HG03442 (cell line): ENCODE measurements at regions not wholly inside any gene's neighbourhood (a gene's known extent, or its start where the extent isn't known, plus 50 kb on each side); places are given as distances from the start of the nearest gene placed in this dataset.
"Not testable (repeated sequence)": the region's sequence is repeated elsewhere in the genome, so short reads cannot be mapped to it uniquely, and the experiment has no call there.

ENCODE experiments used
- ATAC-seq: cut with Tn5 transposase; IDR thresholded peaks from one replicate; pipeline ENCODE4 v1.9.1; 2021; ENCODE audit warnings: mild to moderate bottlenecking, moderate library complexity; ENCODE audit not compliant: unreplicated experiment

DNA sequence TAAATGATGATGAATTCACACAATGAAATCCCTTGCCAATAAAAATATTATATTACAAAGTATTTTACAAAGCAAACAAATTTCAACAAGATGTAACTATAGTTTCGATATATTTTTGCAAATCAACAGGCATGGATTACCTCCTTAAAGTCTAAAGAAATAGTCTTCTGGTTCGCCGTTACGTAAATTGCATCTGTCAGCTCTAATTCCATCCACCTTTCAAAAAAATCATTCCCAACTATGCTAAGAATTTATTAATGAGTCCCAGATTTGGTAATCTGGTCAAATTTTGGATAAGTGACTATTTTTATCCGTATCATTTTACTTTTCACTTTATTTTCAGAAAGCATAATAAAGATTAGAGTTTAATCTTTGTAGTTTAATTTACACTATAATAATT, 1984.9 kb downstream of the EFNA5 start:
- no peak for ATAC-seq

DNA sequence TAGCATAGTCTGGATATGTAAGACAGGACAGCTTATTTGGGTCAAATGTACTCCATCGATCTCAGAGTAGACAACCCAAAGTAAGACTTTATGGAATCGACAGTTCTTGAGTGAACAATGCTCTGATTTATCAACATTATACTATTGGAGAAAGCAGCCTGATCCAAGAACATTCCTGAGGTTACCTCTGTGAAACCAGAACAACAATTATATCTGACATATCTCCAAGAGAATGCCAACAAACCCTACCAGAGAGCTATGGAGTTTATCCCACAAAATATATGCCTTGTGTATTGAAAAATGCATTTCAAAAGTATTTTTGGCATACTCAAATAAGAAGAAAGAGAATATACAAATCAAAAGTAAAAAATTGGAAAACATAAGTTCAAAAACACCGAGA, 1985.9 kb downstream of the EFNA5 start:
- ATAC-seq: no peak

DNA sequence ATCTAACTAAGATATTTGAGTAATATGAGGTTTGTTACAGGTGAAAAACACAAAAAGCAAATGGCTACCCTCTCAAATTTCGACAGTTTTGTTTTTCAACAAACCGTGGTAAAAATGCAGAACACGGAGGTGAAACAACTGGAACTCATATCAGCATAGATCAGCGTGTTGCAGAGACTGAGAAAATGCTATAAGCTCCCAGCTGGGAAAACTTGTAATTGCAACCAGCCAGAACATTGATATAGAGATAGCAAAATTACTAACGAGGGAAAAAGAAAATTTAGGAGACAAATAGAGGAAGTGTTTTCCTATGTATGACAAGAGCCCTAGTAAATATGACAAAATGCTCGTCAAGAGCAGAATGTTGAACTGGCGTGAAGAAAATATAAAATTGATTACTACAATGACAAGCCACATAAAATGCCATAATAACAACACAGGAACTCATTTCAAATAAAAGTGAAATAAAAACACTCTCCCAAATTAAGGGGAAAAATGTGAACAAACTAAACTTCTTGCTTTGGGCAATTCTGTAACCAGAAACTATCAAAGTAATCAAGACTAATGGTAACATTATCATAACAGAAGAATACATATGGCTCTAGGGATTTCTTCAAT, 1989.8 kb downstream of the EFNA5 start:
- no peak for ATAC-seq

DNA sequence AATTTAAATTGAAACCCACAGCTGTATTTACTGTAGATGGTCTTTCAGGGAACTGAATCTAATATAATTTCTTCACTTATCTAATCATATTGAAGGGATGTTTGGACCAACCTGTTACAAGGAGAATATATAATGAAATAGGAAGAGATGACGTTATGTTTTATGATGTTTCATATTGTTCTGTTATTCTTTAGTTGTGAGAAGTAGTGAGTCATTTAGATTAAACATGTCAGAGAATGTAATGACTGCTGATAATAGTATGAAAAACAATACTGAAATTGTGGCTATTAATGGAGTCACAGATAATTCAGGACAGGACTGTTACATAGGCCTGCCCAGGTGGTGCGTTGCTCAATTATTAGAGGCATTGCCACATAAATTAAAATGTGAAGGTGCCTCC, 1993.4 kb downstream of the EFNA5 start:
- ATAC-seq: no peak

DNA sequence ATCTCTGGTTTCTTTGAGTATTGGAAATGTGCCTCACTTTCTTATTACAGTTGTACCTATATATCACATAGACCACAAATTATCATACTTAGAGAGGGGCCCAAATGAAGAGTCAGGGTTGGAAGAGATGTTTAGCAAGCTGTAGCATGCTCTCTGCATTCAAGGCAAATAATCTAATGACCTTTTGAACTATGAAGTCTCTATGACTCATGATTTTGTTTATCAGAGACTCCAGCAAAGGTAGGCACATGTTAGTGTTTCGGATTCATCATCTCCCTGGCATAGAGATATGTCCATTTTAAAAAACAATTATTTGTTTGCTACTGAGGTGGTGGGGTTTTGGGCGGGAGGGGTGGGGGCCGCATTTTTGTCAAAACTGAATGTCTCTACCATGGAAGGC, 2000.1 kb downstream of the EFNA5 start:
- no peak for ATAC-seq

DNA sequence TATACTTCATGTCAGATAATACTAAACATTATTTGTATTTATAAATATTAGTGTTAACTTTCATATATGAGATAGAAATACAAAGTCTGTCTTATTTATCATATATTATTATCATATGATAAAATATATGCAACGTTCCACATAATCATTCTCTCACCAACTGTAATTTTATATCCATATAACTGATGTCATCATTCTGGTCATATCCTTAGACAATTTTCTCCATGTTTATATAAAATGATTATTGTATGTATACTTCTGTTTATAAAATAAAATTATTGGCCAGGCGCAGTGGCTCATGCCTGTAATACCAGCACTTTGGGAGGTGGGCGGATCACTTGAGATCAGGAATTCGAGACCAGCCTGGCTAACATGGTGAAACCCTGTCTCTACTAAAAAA, 2007.1 kb downstream of the EFNA5 start:
- no peak for ATAC-seq

DNA sequence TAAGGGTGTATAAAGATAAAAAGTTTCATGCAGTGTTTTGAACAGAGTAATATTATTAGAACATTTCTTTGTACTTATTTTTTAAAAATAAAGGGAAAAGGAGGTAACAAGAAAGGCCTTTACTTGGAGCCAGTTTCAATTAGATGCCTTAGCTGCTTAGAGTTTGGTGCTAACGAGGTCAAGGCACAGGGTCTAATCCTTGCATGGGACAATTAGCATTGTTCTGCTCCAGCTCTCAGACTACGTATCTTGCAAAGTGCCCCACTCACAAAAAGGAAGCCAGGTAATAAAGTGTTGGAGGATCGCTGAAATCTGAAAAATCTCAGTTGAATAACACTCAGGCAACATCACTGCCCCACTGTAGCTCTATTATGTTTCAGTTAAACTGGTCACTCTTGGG, 2011.3 kb downstream of the EFNA5 start:
- no peak for ATAC-seq

DNA sequence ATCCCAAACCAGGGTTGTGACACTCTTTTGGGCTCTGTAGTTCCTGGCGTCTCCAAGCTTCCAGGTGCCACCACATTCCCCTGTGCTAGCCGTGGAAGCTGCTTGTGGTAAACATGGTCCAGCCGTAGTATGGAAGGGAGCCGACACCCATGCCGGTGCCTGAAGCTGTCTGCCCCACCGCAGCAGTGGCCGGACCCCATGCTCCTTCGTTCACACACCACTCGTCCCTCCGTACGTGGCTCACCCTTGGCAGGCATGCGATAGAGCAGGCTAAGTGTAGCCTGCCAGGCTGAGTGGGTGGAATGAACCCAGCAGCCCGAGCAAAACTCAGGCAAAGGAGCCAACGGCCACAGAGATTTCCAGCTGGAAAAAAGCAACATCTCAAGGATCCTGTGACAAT, 2030.4 kb downstream of the EFNA5 start:
- ATAC-seq: no peak

DNA sequence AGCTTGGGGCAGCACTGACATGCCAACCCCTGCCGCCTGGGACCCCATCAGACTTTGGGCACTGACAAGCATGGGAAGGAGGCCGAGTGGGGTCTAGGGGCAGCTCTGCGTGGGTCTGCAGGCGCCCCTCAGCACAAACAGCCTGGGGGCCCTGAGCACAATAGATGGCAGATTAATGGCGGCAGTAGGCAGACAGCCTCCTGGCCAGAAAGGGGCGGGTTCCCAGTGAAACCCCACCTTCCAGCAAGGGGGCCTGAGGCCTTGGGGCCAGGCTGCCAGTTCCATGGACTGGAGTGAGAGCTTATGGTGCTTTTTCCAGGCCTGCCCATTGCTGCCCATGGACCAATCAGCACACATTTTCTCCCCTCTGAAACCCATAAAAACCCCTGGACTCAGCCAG, 2031.2 kb downstream of the EFNA5 start:
- no peak for ATAC-seq

DNA sequence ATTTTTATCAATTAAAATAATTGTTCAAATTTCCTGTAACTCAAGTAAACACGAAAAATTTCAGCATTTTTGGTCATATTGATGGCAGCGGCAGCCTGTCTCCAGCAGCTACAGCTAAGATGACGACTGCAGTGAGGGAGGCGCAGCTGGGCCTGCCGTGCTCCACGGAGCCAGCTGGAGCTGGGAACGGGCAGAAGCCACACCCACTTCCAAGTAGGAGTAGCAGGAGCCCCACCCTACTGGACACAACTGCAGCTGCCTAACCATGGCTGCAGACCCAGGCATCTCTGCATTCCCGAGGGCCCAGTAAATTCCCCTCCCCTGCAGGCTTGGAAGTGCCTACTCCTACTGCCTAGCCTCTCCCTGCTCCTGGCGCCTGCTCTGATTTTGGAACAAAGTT, 2031.7 kb downstream of the EFNA5 start:
- ATAC-seq: no peak

DNA sequence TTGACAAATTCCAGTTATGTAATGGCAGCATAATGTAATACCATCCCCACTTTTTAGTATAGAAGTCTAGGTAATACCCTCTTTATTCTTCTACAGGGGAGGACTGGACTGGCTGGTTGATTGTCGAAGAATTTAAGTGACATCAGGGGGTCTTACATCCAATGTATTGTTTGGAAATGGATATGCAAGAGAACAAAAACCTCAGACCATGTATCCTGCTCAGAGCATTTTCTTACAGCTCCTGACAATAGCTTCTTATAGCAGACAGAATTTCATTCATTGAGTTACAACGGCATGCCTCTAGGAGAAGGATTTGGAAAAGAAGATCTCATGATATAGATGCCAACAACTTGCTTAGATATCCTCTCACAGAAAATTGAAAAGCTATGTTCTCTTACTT, 2032.3 kb downstream of the EFNA5 start:
- no peak for ATAC-seq

DNA sequence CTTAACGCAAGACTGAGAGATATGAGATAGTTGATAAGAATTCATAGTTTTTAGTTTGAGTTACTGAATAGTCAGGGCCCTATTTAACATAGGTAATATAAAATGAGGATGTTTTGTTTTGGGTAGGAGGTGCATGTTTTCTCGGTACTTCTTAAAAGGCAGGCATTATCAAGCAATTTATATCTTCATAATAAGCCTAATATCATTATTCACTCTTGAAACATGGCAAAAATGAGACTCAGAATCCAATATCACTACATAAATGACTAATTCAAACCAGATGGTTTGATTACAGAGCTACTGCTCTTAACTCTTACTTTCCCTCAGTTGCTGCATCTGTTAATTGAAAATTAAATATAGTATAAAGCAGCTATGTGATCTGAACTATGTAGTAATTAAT, 2038.7 kb downstream of the EFNA5 start:
- no peak for ATAC-seq

DNA sequence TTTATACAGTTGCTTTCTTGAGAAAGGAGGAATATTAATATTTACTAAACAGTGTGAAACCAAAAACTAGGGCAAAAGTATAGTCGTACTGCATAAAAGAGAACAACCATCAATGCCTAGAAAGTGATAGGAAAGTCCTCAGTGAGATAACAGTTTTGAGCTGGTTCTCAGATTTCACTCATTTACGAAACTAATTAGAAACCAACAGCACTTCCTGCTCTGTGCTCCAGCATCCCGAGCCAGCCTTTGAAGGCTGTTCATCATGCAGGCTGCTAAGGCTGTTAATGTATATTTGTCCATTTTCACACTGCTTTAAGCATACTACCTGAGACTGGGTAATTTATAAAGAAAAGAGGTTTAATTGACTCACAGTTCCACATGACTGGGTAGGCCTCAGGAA, 2039.9 kb downstream of the EFNA5 start:
- no peak for ATAC-seq

DNA sequence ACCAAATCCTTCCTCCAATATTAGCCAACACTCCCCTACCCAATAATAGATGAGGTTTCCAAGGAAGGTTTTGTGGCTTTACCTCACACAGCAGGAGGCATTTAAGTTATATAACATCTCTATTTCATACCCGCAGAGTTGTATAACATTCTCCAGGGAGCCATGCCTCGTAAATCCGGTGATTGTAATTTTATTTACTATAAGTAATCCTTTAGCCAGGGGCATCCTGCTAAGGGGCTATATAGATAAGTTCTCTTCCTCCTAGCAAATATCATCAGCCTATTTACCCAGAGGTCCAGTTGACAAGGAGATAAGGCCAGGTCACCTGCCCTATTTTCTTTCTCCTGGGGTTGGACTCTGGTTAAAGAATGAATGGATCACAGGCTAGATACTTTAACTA, 2051.0 kb downstream of the EFNA5 start:
- ATAC-seq: no peak

DNA sequence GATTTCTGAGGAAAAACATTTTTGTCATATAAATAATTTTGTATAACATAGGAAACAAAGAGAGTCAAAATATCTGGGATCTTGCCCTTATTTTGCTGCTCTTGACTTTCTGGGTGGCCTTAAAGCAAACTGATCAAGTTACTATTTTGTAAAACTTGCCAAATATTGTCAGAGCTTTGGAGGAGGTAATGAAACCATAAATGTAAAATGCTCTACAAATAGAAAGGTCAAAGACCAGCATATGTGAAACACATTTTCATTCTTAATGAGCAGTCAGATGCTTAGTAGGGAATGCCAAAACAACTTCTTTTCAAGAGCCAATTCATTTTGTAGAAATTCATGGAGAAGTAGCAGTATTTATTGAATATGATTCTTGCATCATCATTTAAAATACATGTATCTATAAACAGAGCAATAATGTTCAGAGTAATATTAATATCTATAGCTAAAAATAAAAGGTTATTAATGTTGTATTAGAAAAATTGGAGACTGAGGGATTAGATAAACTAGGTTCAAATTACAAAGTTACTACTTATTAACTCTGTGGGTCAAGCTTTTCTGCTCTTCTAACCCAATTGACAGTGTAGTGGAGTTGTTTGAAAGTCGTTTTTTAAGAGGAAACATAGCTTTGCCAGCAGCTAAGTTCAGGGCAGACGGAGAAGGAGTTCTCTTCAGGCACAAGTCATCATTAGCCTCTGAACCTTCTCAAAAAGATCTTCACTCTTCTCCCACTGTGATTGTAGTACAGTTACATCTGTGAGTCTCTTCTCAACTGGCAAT, 2053.1 kb downstream of the EFNA5 start:
- ATAC-seq: no peak

DNA sequence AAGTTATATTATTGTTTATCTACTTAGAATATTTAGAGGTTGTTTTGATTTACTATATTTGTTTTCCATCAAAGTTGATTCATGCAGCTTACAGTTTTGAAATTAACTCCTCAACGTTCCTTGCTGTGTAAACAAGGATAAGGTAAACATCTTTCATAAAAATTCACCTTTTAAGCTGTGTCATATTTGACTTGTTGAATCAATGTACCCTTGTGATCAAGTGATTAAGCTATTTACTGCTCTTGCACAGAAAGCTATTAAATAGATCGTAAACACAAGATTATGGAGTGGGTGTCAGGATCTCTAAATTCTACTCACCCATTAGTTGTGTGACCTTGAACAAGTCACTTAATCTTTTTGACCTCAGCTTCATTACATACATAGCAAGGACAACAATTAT, 2054.0 kb upstream of the NUDT12 start:
- no peak for ATAC-seq

DNA sequence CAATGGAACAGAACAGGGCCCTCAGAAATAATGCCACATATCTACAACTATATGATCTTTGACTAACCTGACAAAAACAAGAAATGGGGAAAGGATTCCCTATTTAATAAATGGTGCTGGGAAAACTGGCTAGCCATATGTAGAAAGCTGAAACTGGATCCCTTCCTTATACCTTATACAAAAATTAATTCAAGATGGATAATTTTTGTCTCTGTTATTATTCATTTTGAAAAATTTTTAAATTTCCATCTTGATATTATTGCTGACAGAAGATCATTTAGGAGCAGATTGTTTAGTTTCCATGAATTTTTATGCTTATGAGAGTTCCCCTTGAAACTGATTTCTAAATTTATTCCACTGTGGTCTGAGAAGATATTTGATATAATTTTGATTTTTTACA, 2039.8 kb upstream of the NUDT12 start:
- ATAC-seq: not testable (repeated sequence)

DNA sequence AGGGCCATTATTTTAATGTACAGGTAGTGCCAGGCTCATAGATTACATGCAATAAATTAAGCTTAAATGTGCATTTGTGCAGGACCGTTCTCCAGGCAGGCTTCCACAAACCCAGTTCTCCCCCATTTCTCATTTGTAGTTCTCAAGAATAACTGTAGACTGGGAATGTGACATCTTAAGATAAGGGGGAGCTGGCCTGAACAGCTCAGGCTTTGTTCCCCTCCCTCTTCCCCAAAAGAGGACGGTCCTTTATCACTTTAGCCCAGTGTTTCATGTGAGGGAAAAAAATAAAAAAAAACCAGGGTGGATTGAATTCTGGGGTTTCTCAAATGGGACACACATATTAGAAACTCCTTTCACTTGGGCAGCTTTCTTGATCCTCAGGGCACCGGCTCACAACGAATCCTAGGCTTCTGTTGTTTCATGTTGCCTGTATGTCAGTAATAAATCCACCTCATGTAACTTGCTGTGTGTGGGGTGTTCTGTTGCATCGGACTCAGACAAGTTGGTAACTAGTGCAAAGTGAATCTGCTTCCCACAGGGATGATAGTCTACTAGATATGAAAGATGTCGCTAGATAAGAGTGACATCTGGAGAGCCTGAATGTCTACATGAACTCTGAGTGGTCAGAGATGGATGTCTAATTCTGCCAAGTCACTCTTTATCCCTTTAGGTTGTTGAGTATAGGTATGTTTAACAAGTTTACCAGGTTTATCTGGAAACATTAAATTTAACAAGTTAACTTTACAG, 2030.6 kb upstream of the NUDT12 start:
- no peak for ATAC-seq

DNA sequence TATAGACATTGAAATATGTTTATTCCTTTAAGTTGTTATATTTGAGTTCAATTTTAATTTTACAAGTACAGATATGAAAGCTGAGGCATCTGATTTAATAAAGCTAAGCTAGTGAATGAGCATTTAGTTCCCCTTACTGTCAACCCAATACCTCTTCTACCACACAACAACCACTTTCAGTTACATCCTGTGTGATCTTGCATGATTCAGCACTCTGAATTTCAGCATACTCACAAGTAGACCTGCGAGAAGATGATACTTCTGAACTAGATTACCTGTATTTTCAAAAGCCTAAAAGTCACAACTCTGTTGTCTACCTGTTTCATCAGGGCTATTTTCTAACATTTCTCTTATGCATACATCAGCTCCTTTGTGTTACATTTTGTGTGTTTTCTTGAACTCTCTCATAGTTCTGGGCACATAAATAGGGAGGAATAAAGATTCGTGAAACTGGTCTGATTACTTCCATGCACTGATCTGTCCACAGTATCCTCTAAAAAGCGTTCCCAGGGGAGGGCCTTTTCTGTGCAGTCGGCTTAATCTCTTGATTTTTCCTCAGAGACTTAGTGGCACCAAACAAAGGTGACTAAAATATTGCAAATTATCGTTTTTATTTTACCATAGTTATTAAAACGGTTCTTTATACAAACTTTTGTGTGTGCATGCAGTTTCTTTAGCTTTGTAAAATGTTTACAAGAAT, 2025.5 kb upstream of the NUDT12 start:
- no peak for ATAC-seq

DNA sequence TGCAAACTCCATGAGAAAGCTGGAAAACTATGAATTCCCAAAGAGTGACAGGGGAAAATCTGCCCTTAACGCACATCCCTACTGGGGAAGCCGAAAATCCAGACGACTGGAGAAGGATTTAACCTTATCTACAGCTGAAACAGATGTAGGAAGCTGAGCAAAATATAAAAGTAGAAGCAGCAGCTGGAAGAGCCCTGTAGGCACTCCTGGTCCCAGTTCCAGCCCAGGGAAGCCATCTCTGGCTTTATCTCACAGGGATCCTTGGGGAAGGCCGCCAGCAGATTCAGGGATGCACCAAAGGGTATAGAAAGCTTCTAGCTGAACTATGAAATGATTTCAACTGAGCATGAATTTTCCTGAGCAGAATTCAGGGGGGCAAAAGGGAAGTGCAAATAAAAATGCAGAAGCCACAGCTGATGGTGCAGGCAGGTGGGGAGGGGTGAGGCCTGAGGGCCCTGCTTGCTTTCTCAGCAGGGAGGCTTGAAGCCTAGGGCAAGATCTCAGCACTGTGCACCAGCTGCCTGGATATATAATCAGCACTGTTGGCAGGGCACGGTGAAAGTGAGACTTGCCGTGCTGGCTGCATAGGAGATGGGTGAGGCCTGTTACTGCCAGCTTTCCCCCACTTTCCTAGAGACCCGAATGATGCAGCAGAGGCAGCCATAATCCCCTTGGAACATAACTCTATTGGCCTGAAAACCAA, 2019.5 kb upstream of the NUDT12 start:
- no peak for ATAC-seq

DNA sequence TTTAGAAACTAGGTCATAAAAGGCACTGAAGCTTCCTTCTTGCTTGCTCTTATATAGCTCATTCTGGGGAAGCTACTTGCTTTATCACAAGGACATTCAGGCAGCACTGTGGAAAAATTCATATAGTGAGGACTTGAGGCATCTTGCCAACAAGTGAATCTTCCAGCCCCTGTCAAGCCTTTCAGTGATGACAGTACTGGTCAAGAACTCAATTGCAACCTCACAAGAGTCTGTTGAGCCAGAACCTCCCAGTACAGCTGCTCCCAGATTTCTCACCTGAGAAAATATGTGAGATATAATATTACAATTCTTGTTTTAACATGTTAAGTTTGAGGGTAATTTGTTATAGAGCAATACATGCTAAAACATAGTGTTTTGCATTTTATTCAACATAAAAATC, 2011.0 kb upstream of the NUDT12 start:
- ATAC-seq: no peak
